AG04450 (cell line): ENCODE measurements at regions not wholly inside any gene's neighbourhood (a gene's known extent, or its start where the extent isn't known, plus 50 kb on each side); places are given as distances from the start of the nearest gene placed in this dataset.

ENCODE experiments used
- CTCF ChIA-PET: fragments of 300-600, 350-600 bp; formaldehyde crosslinking; extraction: SDS; loops from one replicate; lab custom pipeline; 2022; ENCODE audit warnings: antibody characterized with exemption, inconsistent platforms; lab: Charles Lee
- POLR2A ChIA-PET: fragments of 350-600 bp; formaldehyde crosslinking; extraction: SDS; loops from one replicate; lab custom pipeline; 2021; ENCODE audit warnings: antibody characterized with exemption, inconsistent platforms; lab: Yijun Ruan, JAX
- DNase-seq: peaks from one replicate; pipeline ENCODE4 v3.0.0-alpha.2; 2011; ENCODE audit warnings: low read depth, low spot score
- H3K27ac ChIP-seq: one replicate; pipeline ENCODE4 v1.5.1; 2012; ENCODE audit warnings: low read depth, low read length, control low read depth
- H3K27me3 ChIP-seq: one replicate; pipeline ENCODE4 v1.6.0; 2012; ENCODE audit warnings: low read length; ENCODE audit not compliant: control insufficient read depth, insufficient read depth
- H3K4me3 ChIP-seq: 2 replicates; pipeline ENCODE4 v1.5.1; 2011; ENCODE audit warnings: mild to moderate bottlenecking, low read depth, low read length, control low read depth
- H3K9me3 ChIP-seq: 2 replicates; pipeline ENCODE4 v1.5.1; 2012; ENCODE audit warnings: low read length; ENCODE audit not compliant: control insufficient read depth, insufficient read depth
- CTCF ChIP-seq: IDR thresholded peaks from 2 replicates; pipeline ENCODE4 v1.5.1; 2011; ENCODE audit warnings: low read depth, low read length, control low read depth, inconsistent platforms

- DNase-seq, result no peak
- Histone ChIP-seq H3K4me3 (no peak overlapping the region), H3K27me3 (no peaks in the 10 kb centered on the region), H3K9me3 (no peaks in the 10 kb centered on the region), H3K27ac (no peak overlapping the region)
- ChIA-PET CTCF (no interaction called here), POLR2A (no interaction called here)
- TF ChIP-seq CTCF, result no peak
These were observed 112.5 kb downstream of the CCER1 start for GRCh38 chr12:90842477-90842876.

GRCh38 chr12:90841336-90841735 lies 113.6 kb downstream of the CCER1 start:
- CTCF ChIA-PET, result no interaction called here
- no peak for DNase-seq
- Histone ChIP-seq H3K27ac (no peak overlapping the region), H3K9me3 (no peaks in the 10 kb centered on the region), H3K27me3 (no peaks in the 10 kb centered on the region), H3K4me3 (no peak overlapping the region)
- POLR2A ChIA-PET, result no interaction called here
- no peak for TF ChIP-seq CTCF

GRCh38 chr12:90839346-90839745 lies 115.6 kb downstream of the CCER1 start:
- H3K27me3 ChIP-seq, result no peaks in the 10 kb centered on the region
- DNase-seq, result no peak
- TF ChIP-seq CTCF, result no peak
- CTCF ChIA-PET, result no interaction called here
- no peak overlapping the region for H3K27ac ChIP-seq
- POLR2A ChIA-PET, result no interaction called here
- H3K9me3 ChIP-seq, result no peaks in the 10 kb centered on the region
- H3K4me3 ChIP-seq, result no peak overlapping the region

- no peak for DNase-seq
- no peaks in the 10 kb centered on the region for H3K9me3 ChIP-seq
These were observed 118.3 kb downstream of the CCER1 start for GRCh38 chr12:90836689-90837088.

GRCh38 chr12:90833228-90833627 lies 121.7 kb downstream of the CCER1 start:
- POLR2A ChIA-PET, result no interaction called here
- Histone ChIP-seq H3K27ac (no peak overlapping the region), H3K9me3 (no peaks in the 10 kb centered on the region), H3K4me3 (no peak overlapping the region), H3K27me3 (no peaks in the 10 kb centered on the region)
- no peak for TF ChIP-seq CTCF
- DNase-seq, result no peak
- CTCF ChIA-PET, result interaction anchor here (1.0 kb wide), 1 partner anchor 21 kb away, joined by 3 read pairs; no protein-coding TSS in a partner anchor

More at GRCh38 chr12:90836689-90837088, 118.3 kb downstream of the CCER1 start:
- Histone ChIP-seq H3K4me3 (no peak overlapping the region), H3K27ac (no peak overlapping the region), H3K27me3 (no peaks in the 10 kb centered on the region)
- CTCF ChIA-PET, result interaction anchor here (0.6 to 2.1 kb wide), 2 partner anchors 18 to 632 kb away, joined by 3 to 10 read pairs; no protein-coding TSS in a partner anchor
- POLR2A ChIA-PET, result no interaction called here
- TF ChIP-seq CTCF, result no peak
